HEK293 (cell line): ENCODE measurements at regions not wholly inside any gene's neighbourhood (a gene's known extent, or its start where the extent isn't known, plus 50 kb on each side); places are given as distances from the start of the nearest gene placed in this dataset.

ENCODE experiments used
- CTCF ChIA-PET: fragments of 350-600 bp; formaldehyde crosslinking; extraction: SDS; loops from one replicate; lab custom pipeline; 2021; ENCODE audit warnings: antibody characterized with exemption; lab: Yijun Ruan, JAX
- POLR2A ChIA-PET: fragments of 300-600 bp; formaldehyde crosslinking; extraction: SDS; loops from one replicate; lab custom pipeline; 2020; ENCODE audit warnings: antibody characterized with exemption, inconsistent platforms; lab: Yijun Ruan, JAX
- H3K27ac ChIP-seq: fragments of 200-500 bp; sonication (Bioruptor generic); 2 replicates; pipeline ENCODE4 v1.5.1; 2014; ENCODE audit warnings: low read depth, low read length, control low read depth, inconsistent platforms; ENCODE audit errors: extremely low read depth
- H3K36me3 ChIP-seq, 2 experiments: fragments of 200-500 bp in 1 of 2; sonication (Bioruptor generic) in 1 of 2; 1 replicate in 1 of 2; 2 replicates in 1 of 2; pipeline ENCODE4 v1.5.1; 2014 to 2017; ENCODE audit warnings: inconsistent platforms in 2 of 2, low read length in 2 of 2; ENCODE audit not compliant: control insufficient read depth in 2 of 2, insufficient read depth in 1 of 2
- H3K4me1 ChIP-seq: fragments of 200-500 bp; sonication (Bioruptor generic); 2 replicates; pipeline ENCODE4 v1.5.1; 2014; ENCODE audit warnings: mild to moderate bottlenecking, low read length, inconsistent platforms; ENCODE audit not compliant: control insufficient read depth, insufficient read depth
- H3K4me3 ChIP-seq: 2 replicates; pipeline ENCODE4 v1.5.1; 2011; ENCODE audit warnings: low read depth, mild to moderate bottlenecking, control low read depth, low read length, moderate library complexity
- H3K9me3 ChIP-seq: fragments of 200-500 bp; sonication (Bioruptor generic); 2 replicates; pipeline ENCODE4 v1.5.1; 2014; ENCODE audit warnings: low read depth, low read length, inconsistent platforms; ENCODE audit not compliant: control insufficient read depth, insufficient read depth
- GLI2 ChIP-seq: fragments of 450-650 bp; formaldehyde crosslinking; IDR thresholded peaks from 2 replicates; pipeline ENCODE4; 2017; ENCODE audit warnings: missing biosample characterization, missing genetic modification characterization, low read depth, borderline replicate concordance
- GLIS2 ChIP-seq: fragments of 450-650 bp; formaldehyde crosslinking; IDR thresholded peaks from 2 replicates; pipeline ENCODE4 v1.5.1; 2016; ENCODE audit warnings: missing biosample characterization, missing genetic modification characterization
- HOXD13 ChIP-seq: sonication (generic); formaldehyde crosslinking; IDR thresholded peaks from 2 replicates; pipeline ENCODE4 v1.8.0; 2022; ENCODE audit warnings: missing genetic modification reagents, borderline replicate concordance
- MEIS1 ChIP-seq: sonication (generic); formaldehyde crosslinking; IDR thresholded peaks from 2 replicates; pipeline ENCODE4 v1.8.1; 2022; ENCODE audit warnings: missing genetic modification reagents, mild to moderate bottlenecking, borderline replicate concordance
- OVOL3 ChIP-seq: fragments of 450-650 bp; formaldehyde crosslinking; IDR thresholded peaks from 2 replicates; pipeline ENCODE4 v1.5.1; 2016; ENCODE audit warnings: missing biosample characterization, missing genetic modification characterization
- SALL2 ChIP-seq: fragments of 450-650 bp; formaldehyde crosslinking; IDR thresholded peaks from 2 replicates; pipeline ENCODE4 v1.5.0; 2017; ENCODE audit warnings: missing biosample characterization, mild to moderate bottlenecking, missing genetic modification characterization, borderline replicate concordance
- SCRT1 ChIP-seq: fragments of 450-650 bp; formaldehyde crosslinking; IDR thresholded peaks from 2 replicates; pipeline ENCODE4 v1.5.1; 2016; ENCODE audit warnings: missing biosample characterization, missing genetic modification characterization, borderline replicate concordance
- SP3 ChIP-seq: fragments of 450-650 bp; formaldehyde crosslinking; IDR thresholded peaks from 2 replicates; pipeline ENCODE4 v1.5.1; 2016; ENCODE audit warnings: missing biosample characterization, missing genetic modification characterization
- ZBTB17 ChIP-seq: fragments of 450-650 bp; formaldehyde crosslinking; IDR thresholded peaks from 2 replicates; pipeline ENCODE4 v1.5.1; 2016; ENCODE audit warnings: missing biosample characterization, missing genetic modification characterization
- ZFP41 ChIP-seq: fragments of 450-650 bp; formaldehyde crosslinking; IDR thresholded peaks from 2 replicates; pipeline ENCODE4 v1.5.1; 2016; ENCODE audit warnings: missing biosample characterization, missing genetic modification characterization, borderline replicate concordance
- ZNF211 ChIP-seq: fragments of 450-650 bp; formaldehyde crosslinking; IDR thresholded peaks from 2 replicates; pipeline ENCODE4 v1.5.1; 2016; ENCODE audit warnings: low read depth, missing biosample characterization, missing genetic modification characterization
- ZNF23 ChIP-seq: fragments of 450-650 bp; formaldehyde crosslinking; IDR thresholded peaks from 2 replicates; pipeline ENCODE4 v1.5.1; 2016; ENCODE audit warnings: missing biosample characterization, missing genetic modification characterization, borderline replicate concordance
- ZNF24 ChIP-seq: fragments of 450-650 bp; formaldehyde crosslinking; IDR thresholded peaks from 2 replicates; pipeline ENCODE4 v1.5.1; 2016; ENCODE audit warnings: missing biosample characterization, missing genetic modification characterization
- ZNF248 ChIP-seq: fragments of 450-650 bp; formaldehyde crosslinking; IDR thresholded peaks from 2 replicates; pipeline ENCODE4 v1.5.1; 2017; ENCODE audit warnings: missing biosample characterization, missing genetic modification characterization
- ZNF292 ChIP-seq: fragments of 450-650 bp; formaldehyde crosslinking; IDR thresholded peaks from 2 replicates; pipeline ENCODE4 v1.5.1; 2016; ENCODE audit warnings: low read depth, missing biosample characterization, missing genetic modification characterization, borderline replicate concordance
- ZNF394 ChIP-seq: fragments of 450-650 bp; formaldehyde crosslinking; IDR thresholded peaks from 2 replicates; pipeline ENCODE4 v1.5.1; 2016; ENCODE audit warnings: missing biosample characterization, missing genetic modification characterization, mild to moderate bottlenecking, moderate library complexity, borderline replicate concordance
- ZNF48 ChIP-seq: fragments of 450-650 bp; formaldehyde crosslinking; IDR thresholded peaks from 2 replicates; pipeline ENCODE4 v1.5.1; 2016; ENCODE audit warnings: missing biosample characterization, missing genetic modification characterization
- ZNF610 ChIP-seq: fragments of 450-650 bp; formaldehyde crosslinking; IDR thresholded peaks from 2 replicates; pipeline ENCODE4 v1.5.1; 2016; ENCODE audit warnings: missing biosample characterization, missing genetic modification characterization, borderline replicate concordance
- ZNF624 ChIP-seq: fragments of 450-650 bp; formaldehyde crosslinking; IDR thresholded peaks from 2 replicates; pipeline ENCODE4 v1.5.1; 2017; ENCODE audit warnings: missing biosample characterization, missing genetic modification characterization
- ZNF670 ChIP-seq: fragments of 450-650 bp; formaldehyde crosslinking; IDR thresholded peaks from 2 replicates; pipeline ENCODE4 v1.5.1; 2016; ENCODE audit warnings: missing biosample characterization, missing genetic modification characterization, low read depth
- ZNF701 ChIP-seq: fragments of 450-650 bp; formaldehyde crosslinking; IDR thresholded peaks from 2 replicates; pipeline ENCODE4 v1.5.1; 2016; ENCODE audit warnings: missing biosample characterization, missing genetic modification characterization
- TF ChIP-seq, protein P1 (sequence below): fragments of 450-650 bp; formaldehyde crosslinking; IDR thresholded peaks from 2 replicates; pipeline ENCODE4 v1.5.1; 2016; ENCODE audit warnings: missing biosample characterization, missing genetic modification characterization
- TF ChIP-seq, protein P2 (sequence below): fragments of 450-650 bp; formaldehyde crosslinking; IDR thresholded peaks from 2 replicates; pipeline ENCODE4 v1.5.1; 2016; ENCODE audit warnings: missing biosample characterization, missing genetic modification characterization
- TF ChIP-seq, protein P3 (sequence below): fragments of 450-650 bp; formaldehyde crosslinking; IDR thresholded peaks from 2 replicates; pipeline ENCODE4 v1.5.1; 2017; ENCODE audit warnings: missing biosample characterization, missing genetic modification characterization
- TF ChIP-seq, protein P4 (sequence below): fragments of 450-650 bp; formaldehyde crosslinking; IDR thresholded peaks from 2 replicates; pipeline ENCODE4 v1.5.1; 2016; ENCODE audit warnings: missing biosample characterization, missing genetic modification characterization

DNA sequence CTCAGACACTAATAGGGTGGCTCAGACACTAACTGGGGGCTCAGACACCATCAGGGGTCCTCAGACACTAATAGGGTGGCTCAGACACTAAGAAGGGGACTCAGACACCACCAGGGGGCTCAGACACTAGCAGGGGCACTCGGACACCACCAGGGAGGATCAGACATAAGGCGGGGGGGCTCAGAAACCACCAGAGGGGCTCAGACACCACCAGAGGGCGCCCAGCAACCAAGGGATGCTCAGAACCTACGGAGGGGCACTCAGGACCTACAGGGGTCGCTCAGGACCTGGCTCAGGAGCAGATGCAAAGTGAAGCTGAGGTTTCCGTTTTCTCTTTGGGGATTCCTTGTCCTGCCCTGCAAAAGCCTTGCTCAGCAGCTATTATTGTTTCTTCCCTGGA, 448.5 kb downstream of the TMEM121 start:
- Histone ChIP-seq H3K36me3 (no peaks in the 10 kb centered on the region), H3K27ac (no peak overlapping the region), H3K9me3 (no peaks in the 10 kb centered on the region), H3K4me1 (no peaks in the 10 kb centered on the region), H3K4me3 (no peak overlapping the region)
- ChIA-PET POLR2A (no interaction called here), CTCF (interaction anchor here (0.7 to 1.5 kb wide), 8 partner anchors 13 to 140 kb away, joined by 3 to 8 read pairs (median 4); no protein-coding TSS in a partner anchor)
- TF ChIP-seq, protein P1, sequence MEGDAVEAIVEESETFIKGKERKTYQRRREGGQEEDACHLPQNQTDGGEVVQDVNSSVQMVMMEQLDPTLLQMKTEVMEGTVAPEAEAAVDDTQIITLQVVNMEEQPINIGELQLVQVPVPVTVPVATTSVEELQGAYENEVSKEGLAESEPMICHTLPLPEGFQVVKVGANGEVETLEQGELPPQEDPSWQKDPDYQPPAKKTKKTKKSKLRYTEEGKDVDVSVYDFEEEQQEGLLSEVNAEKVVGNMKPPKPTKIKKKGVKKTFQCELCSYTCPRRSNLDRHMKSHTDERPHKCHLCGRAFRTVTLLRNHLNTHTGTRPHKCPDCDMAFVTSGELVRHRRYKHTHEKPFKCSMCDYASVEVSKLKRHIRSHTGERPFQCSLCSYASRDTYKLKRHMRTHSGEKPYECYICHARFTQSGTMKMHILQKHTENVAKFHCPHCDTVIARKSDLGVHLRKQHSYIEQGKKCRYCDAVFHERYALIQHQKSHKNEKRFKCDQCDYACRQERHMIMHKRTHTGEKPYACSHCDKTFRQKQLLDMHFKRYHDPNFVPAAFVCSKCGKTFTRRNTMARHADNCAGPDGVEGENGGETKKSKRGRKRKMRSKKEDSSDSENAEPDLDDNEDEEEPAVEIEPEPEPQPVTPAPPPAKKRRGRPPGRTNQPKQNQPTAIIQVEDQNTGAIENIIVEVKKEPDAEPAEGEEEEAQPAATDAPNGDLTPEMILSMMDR (tag by site-specific recombination): peak; percentile 85
- TF ChIP-seq SCRT1 (tag by site-specific recombination) (no peak), GLIS2 (peak; percentile 34; the same call in 1 of the 2 replicates), ZNF48 (tag by site-specific recombination) (no peak), ZNF24 (tag by site-specific recombination) (no peak)

DNA sequence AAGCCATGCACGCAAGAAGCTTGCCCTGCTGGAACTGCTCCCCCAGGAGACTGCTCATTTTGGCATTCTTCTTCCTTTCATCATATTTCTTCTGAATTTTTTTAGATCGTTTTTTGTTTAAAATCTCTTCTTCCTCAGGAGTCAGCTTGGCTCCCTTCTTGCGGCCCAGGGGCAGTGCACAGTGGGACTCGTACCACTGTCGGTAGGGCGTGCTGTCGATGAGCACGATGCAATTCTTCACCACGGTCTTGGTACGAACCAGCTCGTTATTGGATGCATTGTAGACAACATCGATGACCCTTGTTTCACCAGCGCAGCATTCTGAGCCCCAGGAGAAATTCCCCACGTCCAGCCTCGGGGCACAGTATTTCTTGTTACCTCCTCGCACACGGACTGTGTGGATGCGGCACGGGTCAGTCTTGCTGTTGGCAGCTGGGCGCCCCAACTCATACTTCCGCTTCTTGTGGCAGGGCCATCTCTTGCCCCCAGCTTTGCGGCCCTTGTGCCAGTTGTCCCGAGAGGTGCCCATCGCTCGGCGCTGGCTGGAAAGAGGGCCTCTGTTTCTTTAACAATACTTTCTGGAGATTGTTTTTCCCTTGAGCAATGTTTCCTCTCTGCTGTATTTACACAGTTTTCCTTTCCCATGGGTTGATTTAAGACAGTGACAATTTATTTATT, 452.4 kb downstream of the TMEM121 start:
- POLR2A ChIA-PET: no interaction called here

More for the DNA sequence above, 452.4 kb downstream of the TMEM121 start:
- CTCF ChIA-PET: no interaction called here
- Histone ChIP-seq H3K4me1 (no peaks in the 10 kb centered on the region), H3K4me3 (no peak overlapping the region), H3K27ac (no peak overlapping the region), H3K9me3 (no peaks in the 10 kb centered on the region), H3K36me3 (no peaks in the 10 kb centered on the region)
- TF ChIP-seq, protein P2, sequence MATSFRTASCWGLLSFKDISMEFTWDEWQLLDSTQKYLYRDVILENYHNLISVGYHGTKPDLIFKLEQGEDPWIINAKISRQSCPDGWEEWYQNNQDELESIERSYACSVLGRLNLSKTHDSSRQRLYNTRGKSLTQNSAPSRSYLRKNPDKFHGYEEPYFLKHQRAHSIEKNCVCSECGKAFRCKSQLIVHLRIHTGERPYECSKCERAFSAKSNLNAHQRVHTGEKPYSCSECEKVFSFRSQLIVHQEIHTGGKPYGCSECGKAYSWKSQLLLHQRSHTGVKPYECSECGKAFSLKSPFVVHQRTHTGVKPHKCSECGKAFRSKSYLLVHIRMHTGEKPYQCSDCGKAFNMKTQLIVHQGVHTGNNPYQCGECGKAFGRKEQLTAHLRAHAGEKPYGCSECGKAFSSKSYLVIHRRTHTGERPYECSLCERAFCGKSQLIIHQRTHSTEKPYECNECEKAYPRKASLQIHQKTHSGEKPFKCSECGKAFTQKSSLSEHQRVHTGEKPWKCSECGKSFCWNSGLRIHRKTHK (tag by site-specific recombination): no peak
- TF ChIP-seq ZNF292 (tag by site-specific recombination) (no peak), ZNF610 (tag by site-specific recombination) (no peak), MEIS1 (CRISPR knock-in tag) (no peak), ZNF624 (no peak), ZNF23 (tag by site-specific recombination) (no peak), ZFP41 (tag by site-specific recombination) (no peak), HOXD13 (CRISPR knock-in tag) (no peak), SALL2 (tag by site-specific recombination) (no peak), OVOL3 (tag by site-specific recombination) (no peak), ZNF394 (tag by site-specific recombination) (no peak), SP3 (tag by site-specific recombination) (no peak), ZBTB17 (tag by site-specific recombination) (no peak), ZNF701 (tag by site-specific recombination) (no peak), GLI2 (tag by site-specific recombination) (no peak), ZNF211 (tag by site-specific recombination) (no peak), ZNF670 (tag by site-specific recombination) (no peak), ZNF248 (tag by site-specific recombination) (no peak)
- TF ChIP-seq, protein P3, sequence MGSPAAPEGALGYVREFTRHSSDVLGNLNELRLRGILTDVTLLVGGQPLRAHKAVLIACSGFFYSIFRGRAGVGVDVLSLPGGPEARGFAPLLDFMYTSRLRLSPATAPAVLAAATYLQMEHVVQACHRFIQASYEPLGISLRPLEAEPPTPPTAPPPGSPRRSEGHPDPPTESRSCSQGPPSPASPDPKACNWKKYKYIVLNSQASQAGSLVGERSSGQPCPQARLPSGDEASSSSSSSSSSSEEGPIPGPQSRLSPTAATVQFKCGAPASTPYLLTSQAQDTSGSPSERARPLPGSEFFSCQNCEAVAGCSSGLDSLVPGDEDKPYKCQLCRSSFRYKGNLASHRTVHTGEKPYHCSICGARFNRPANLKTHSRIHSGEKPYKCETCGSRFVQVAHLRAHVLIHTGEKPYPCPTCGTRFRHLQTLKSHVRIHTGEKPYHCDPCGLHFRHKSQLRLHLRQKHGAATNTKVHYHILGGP (tag by site-specific recombination): no peak
- TF ChIP-seq, protein P4, sequence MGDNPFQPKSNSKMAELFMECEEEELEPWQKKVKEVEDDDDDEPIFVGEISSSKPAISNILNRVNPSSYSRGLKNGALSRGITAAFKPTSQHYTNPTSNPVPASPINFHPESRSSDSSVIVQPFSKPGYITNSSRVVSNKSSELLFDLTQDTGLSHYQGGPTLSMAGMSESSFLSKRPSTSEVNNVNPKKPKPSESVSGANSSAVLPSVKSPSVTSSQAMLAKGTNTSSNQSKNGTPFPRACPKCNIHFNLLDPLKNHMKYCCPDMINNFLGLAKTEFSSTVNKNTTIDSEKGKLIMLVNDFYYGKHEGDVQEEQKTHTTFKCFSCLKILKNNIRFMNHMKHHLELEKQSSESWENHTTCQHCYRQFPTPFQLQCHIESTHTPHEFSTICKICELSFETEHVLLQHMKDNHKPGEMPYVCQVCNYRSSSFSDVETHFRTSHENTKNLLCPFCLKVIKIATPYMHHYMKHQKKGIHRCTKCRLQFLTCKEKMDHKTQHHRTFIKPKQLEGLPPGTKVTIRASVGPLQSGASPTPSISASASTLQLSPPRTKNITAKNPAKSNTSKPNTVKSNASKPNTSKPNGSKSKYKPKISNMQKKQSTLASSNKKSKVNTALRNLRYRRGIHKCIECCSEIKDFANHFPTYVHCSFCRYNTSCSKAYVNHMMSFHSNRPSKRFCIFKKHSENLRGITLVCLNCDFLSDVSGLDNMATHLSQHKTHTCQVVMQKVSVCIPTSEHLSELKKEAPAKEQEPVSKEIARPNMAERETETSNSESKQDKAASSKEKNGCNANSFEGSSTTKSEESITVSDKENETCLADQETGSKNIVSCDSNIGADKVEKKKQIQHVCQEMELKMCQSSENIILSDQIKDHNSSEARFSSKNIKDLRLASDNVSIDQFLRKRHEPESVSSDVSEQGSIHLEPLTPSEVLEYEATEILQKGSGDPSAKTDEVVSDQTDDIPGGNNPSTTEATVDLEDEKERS (tag by site-specific recombination): no peak
